GM23338 (cell line): ENCODE measurements at regions not wholly inside any gene's neighbourhood (a gene's known extent, or its start where the extent isn't known, plus 50 kb on each side); places are given as distances from the start of the nearest gene placed in this dataset.

Source experiments
- ATAC-seq: fragments of 200-7000 bp; cut with Tn5 transposase; 3 replicates; pipeline ENCODE4 v1.9.1; 2020
- DNase-seq: peaks from one replicate; pipeline ENCODE4 v3.0.0-alpha.2; 2015; ENCODE audit warnings: low spot score
- H2AFZ ChIP-seq: fragments of 200-600 bp; sonication (generic); 2 replicates; pipeline ENCODE4 v1.8.0; 2016; ENCODE audit warnings: antibody characterized with exemption, mild to moderate bottlenecking, moderate library complexity
- H3F3A ChIP-seq: fragments of 200-600 bp; sonication (generic); replicated peaks from 2 replicates; pipeline ENCODE4 v1.8.0; 2017; ENCODE audit warnings: antibody characterized with exemption, mixed run types, low read depth
- H3K27ac ChIP-seq: fragments of 200-600 bp; sonication (generic); 2 replicates; pipeline ENCODE4 v1.6.1; 2016; ENCODE audit warnings: low read depth
- H3K27me3 ChIP-seq: fragments of 200-600 bp; sonication (generic); 2 replicates; pipeline ENCODE4 v1.8.0; 2016; ENCODE audit warnings: mild to moderate bottlenecking, mixed run types, moderate library complexity; ENCODE audit not compliant: insufficient read depth
- H3K36me3 ChIP-seq: fragments of 200-600 bp; sonication (generic); 2 replicates; pipeline ENCODE4 v1.8.0; 2016; ENCODE audit warnings: mild to moderate bottlenecking; ENCODE audit not compliant: insufficient read depth
- H3K4me1 ChIP-seq: fragments of 200-600 bp; sonication (generic); 2 replicates; pipeline ENCODE4 v1.8.0; 2016; ENCODE audit warnings: mild to moderate bottlenecking, moderate library complexity; ENCODE audit not compliant: insufficient read depth
- H3K4me2 ChIP-seq: fragments of 200-600 bp; sonication (generic); 2 replicates; pipeline ENCODE4 v1.7.1; 2017; ENCODE audit warnings: mixed run types
- H3K4me3 ChIP-seq: fragments of 200-600 bp; sonication (generic); 2 replicates; pipeline ENCODE4 v1.6.1; 2016; ENCODE audit warnings: mixed run types
- H3K79me2 ChIP-seq: fragments of 200-600 bp; sonication (generic); replicated peaks from 2 replicates; pipeline ENCODE4 v1.8.0; 2017; ENCODE audit warnings: mild to moderate bottlenecking; ENCODE audit not compliant: insufficient read depth
- H3K9me2 ChIP-seq: fragments of 200-600 bp; sonication (generic); 2 replicates; pipeline ENCODE4 v1.8.0; 2017; ENCODE audit not compliant: insufficient read depth
- H4K20me1 ChIP-seq: fragments of 200-600 bp; sonication (generic); replicated peaks from 2 replicates; pipeline ENCODE4 v1.8.0; 2017; ENCODE audit warnings: mild to moderate bottlenecking; ENCODE audit not compliant: insufficient read depth
- H3K27ac Mint-ChIP-seq: 2 replicates; pipeline ENCODE4 v1.8.0; 2020; ENCODE audit warnings: inconsistent platforms, mild to moderate bottlenecking, moderate library complexity, mixed read lengths
- H3K27me3 Mint-ChIP-seq: 3 replicates; pipeline ENCODE4 v1.8.0; 2022; ENCODE audit warnings: low read depth, mild to moderate bottlenecking, moderate library complexity, mixed read lengths, inconsistent platforms; ENCODE audit not compliant: insufficient read depth, poor library complexity
- H3K36me3 Mint-ChIP-seq: 3 replicates; pipeline ENCODE4 v1.8.0; 2021; ENCODE audit warnings: low read depth, mild to moderate bottlenecking, inconsistent platforms, moderate library complexity, mixed read lengths
- H3K4me1 Mint-ChIP-seq: 3 replicates; pipeline ENCODE4 v1.8.0; 2020; ENCODE audit warnings: mild to moderate bottlenecking, inconsistent platforms, mixed read lengths
- H3K4me3 Mint-ChIP-seq: 3 replicates; pipeline ENCODE4 v1.8.0; 2021; ENCODE audit warnings: moderate library complexity, mild to moderate bottlenecking, inconsistent platforms, mixed read lengths
- H3K9me3 Mint-ChIP-seq: 3 replicates; pipeline ENCODE4 v1.8.0; 2020; ENCODE audit warnings: moderate library complexity, mild to moderate bottlenecking, inconsistent platforms, mixed read lengths
- CREB1 ChIP-seq: fragments of 250-450 bp; sonication (Bioruptor Pico); IDR thresholded peaks from 2 replicates; pipeline ENCODE4 v1.5.0; 2020; ENCODE audit warnings: low read depth, mild to moderate bottlenecking, moderate library complexity
- CTCF ChIP-seq, 2 experiments: fragments of 200-600 bp in 1 of 2; sonication (generic) in 1 of 2; conservative IDR thresholded peaks; 2 replicates each; pipeline versions ENCODE4 v1.5.1 to v1.6.1; 2016 to 2017; ENCODE audit warnings: antibody characterized with exemption in 2 of 2, low read depth in 2 of 2, mild to moderate bottlenecking in 2 of 2, moderate library complexity in 1 of 2
- ETS1 ChIP-seq: IDR thresholded peaks from 2 replicates; pipeline ENCODE4 v1.6.1; 2016; ENCODE audit warnings: antibody characterized with exemption
- EZH2 ChIP-seq: fragments of 200-600 bp; sonication (generic); IDR thresholded peaks from one replicate; pipeline ENCODE4 v1.8.0; 2017; ENCODE audit warnings: antibody characterized with exemption, mild to moderate bottlenecking, low read depth; ENCODE audit not compliant: unreplicated experiment
- EZH2phosphoT487 ChIP-seq: fragments of 200-600 bp; sonication (generic); IDR thresholded peaks from one replicate; pipeline ENCODE4 v1.8.1; 2018; ENCODE audit warnings: antibody characterized with exemption; ENCODE audit not compliant: unreplicated experiment
- JUNB ChIP-seq: IDR thresholded peaks from one replicate; pipeline ENCODE4 v1.6.1; 2016; ENCODE audit warnings: antibody characterized with exemption; ENCODE audit not compliant: unreplicated experiment
- NANOG ChIP-seq: IDR thresholded peaks from 2 replicates; pipeline ENCODE4 v1.6.1; 2016; ENCODE audit warnings: antibody characterized with exemption, borderline replicate concordance
- POLR2AphosphoS5 ChIP-seq: IDR thresholded peaks from 2 replicates; pipeline ENCODE4 v1.6.1; 2016; ENCODE audit warnings: antibody characterized with exemption, low read depth
- REST ChIP-seq: IDR thresholded peaks from one replicate; pipeline ENCODE4 v1.6.1; 2018; ENCODE audit warnings: antibody characterized with exemption; ENCODE audit not compliant: unreplicated experiment
- STAT1 ChIP-seq: IDR thresholded peaks from one replicate; pipeline ENCODE4 v1.6.1; 2016; ENCODE audit warnings: antibody characterized with exemption; ENCODE audit not compliant: unreplicated experiment
- ZNF114 ChIP-seq: fragments of 250-450 bp; sonication (Bioruptor Pico); IDR thresholded peaks from 2 replicates; pipeline ENCODE4 v1.5.0; 2020; ENCODE audit warnings: mild to moderate bottlenecking, moderate library complexity
- ZNF331 ChIP-seq: fragments of 250-450 bp; sonication (Bioruptor Pico); IDR thresholded peaks from 2 replicates; pipeline ENCODE4 v1.5.0; 2020; ENCODE audit warnings: low read depth, mild to moderate bottlenecking, moderate library complexity
- ZNF462 ChIP-seq: fragments of 250-450 bp; sonication (Bioruptor Pico); IDR thresholded peaks from 2 replicates; pipeline ENCODE4 v1.5.0; 2020; ENCODE audit warnings: mild to moderate bottlenecking, moderate library complexity

GRCh38 chr2:238728330-238729260 lies 119.3 kb upstream of the TWIST2 start:
- no peak for DNase-seq
- Mint-ChIP-seq H3K36me3 (no peaks in the 10 kb centered on the region), H3K9me3 (no peaks in the 10 kb centered on the region; the same call in 1 of the 3 replicates), H3K4me1 (no peaks in the 10 kb centered on the region), H3K4me3 (no peak overlapping the region), H3K27me3 (peaks cover 8% of the 10 kb centered on the region), H3K27ac (no peak overlapping the region)
- Histone ChIP-seq H2AFZ (no peak overlapping the region), H3K79me2 (no peaks in the 10 kb centered on the region), H3K27ac (no peak overlapping the region), H3K27me3 (no peaks in the 10 kb centered on the region), H3K4me1 (no peaks in the 10 kb centered on the region), H3K4me3 (no peak overlapping the region), H3K36me3 (no peaks in the 10 kb centered on the region), H3F3A (no peaks in the 10 kb centered on the region), H4K20me1 (no peaks in the 10 kb centered on the region), H3K4me2 (no peak overlapping the region), H3K9me2 (no peaks in the 10 kb centered on the region)
- TF ChIP-seq CTCF (conservative IDR thresholded peaks at IDR 0.05; ENCODE audit: low read depth in 2 of 2): no peak
- TF ChIP-seq EZH2phosphoT487: no peak
- no peak for TF ChIP-seq STAT1
- no peak for TF ChIP-seq POLR2AphosphoS5
- TF ChIP-seq JUNB: no peak
- no peak for TF ChIP-seq REST
- TF ChIP-seq ETS1: no peak
- no peak for TF ChIP-seq EZH2
- no peak for TF ChIP-seq CREB1 (CRISPR knock-in tag)
- no peak for TF ChIP-seq ZNF331
- TF ChIP-seq ZNF114 (CRISPR knock-in tag): no peak
- TF ChIP-seq NANOG: no peak
- no peak for TF ChIP-seq ZNF462 (CRISPR knock-in tag)
- ATAC-seq: peak; percentile 49; the same call in 2 of the 3 replicates
